ENCODE measurements at regions not wholly inside any gene's neighbourhood (a gene's known extent, or its start where the extent isn't known, plus 50 kb on each side); places are given as distances from the start of the nearest gene placed in this dataset.

DNA sequence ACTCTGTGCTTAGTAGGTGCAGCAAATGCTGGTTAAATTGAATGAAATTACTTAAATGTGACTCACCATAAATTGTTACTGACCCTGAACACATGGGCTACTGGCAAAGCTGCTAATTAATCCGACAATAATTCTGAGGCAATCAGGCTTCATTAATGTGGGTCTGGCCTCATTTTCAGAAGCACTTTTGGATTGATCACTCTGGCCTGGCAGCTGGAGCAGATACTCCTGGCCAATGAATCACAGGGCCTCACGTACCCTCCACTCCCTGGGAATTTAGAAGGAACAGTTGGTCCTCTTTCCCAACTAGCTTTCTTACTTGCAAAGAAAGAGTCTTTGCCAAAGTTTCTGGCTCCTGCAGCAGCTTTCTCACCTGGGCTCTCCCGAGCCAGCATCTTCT is 162.0 kb upstream of the ZKSCAN2 start:
- FAIRE-seq (no peak), DNase-seq (ENCODE audit: low read depth, low spot score) (no peak)
- Histone ChIP-seq H3K9me1 (ENCODE audit: control insufficient read depth, extremely low read depth, insufficient read depth, low read length) (no peaks in the 10 kb centered on the region), H2AFZ (ENCODE audit: control insufficient read depth, low read length) (no peak overlapping the region), H4K20me1 (ENCODE audit: control insufficient read depth, extremely low read depth, insufficient read depth, low read length) (no peaks in the 10 kb centered on the region), H3K79me2 (ENCODE audit: control insufficient read depth, insufficient read depth, low read length) (no peaks in the 10 kb centered on the region), H3K27ac (ENCODE audit: control insufficient read depth, insufficient read depth, low read length) (no peak overlapping the region), H3K4me1 (ENCODE audit: control insufficient read depth, extremely low read depth, insufficient read depth, low read length) (no peaks in the 10 kb centered on the region), H3K9ac (ENCODE audit: control insufficient read depth, extremely low read depth, insufficient read depth, low read length) (no peak overlapping the region), H3K27me3 (ENCODE audit: control insufficient read depth, extremely low read depth, insufficient read depth, low read length) (no peaks in the 10 kb centered on the region), H3K9me3 (ENCODE audit: control insufficient read depth, low read depth, low read length) (no peaks in the 10 kb centered on the region), H3K4me2 (ENCODE audit: control insufficient read depth, extremely low read depth, insufficient read depth, low read depth, low read length) (no peak overlapping the region), H3K4me3 (ENCODE audit: control insufficient read depth in 2 of 3, extremely low read depth in 1 of 3, insufficient read depth in 2 of 3, low read depth in 1 of 3, low read length in 3 of 3) (no peak overlapping the region), H3K36me3 (ENCODE audit: control insufficient read depth in 2 of 2, extremely low read depth in 1 of 2, insufficient read depth in 2 of 2, low read length in 2 of 2) (no peaks in the 10 kb centered on the region)
- no peak for TF ChIP-seq EZH2 (IDR thresholded peaks at IDR 0.05; ENCODE audit: low read length)
- TF ChIP-seq, protein P1, sequence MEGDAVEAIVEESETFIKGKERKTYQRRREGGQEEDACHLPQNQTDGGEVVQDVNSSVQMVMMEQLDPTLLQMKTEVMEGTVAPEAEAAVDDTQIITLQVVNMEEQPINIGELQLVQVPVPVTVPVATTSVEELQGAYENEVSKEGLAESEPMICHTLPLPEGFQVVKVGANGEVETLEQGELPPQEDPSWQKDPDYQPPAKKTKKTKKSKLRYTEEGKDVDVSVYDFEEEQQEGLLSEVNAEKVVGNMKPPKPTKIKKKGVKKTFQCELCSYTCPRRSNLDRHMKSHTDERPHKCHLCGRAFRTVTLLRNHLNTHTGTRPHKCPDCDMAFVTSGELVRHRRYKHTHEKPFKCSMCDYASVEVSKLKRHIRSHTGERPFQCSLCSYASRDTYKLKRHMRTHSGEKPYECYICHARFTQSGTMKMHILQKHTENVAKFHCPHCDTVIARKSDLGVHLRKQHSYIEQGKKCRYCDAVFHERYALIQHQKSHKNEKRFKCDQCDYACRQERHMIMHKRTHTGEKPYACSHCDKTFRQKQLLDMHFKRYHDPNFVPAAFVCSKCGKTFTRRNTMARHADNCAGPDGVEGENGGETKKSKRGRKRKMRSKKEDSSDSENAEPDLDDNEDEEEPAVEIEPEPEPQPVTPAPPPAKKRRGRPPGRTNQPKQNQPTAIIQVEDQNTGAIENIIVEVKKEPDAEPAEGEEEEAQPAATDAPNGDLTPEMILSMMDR (optimal IDR thresholded peaks at IDR 0.05 in 1 of 3, IDR thresholded peaks at IDR 0.05 in 1 of 3, conservative IDR thresholded peaks at IDR 0.05 in 1 of 3; ENCODE audit: extremely low read depth in 1 of 3, insufficient read depth in 2 of 3, low read length in 3 of 3), result no peak
- dilution Hi-C loops (cut with MboI; ENCODE audit: extremely low pct_ligation_motif_present, low sequenced_read_pairs), result no loop called here

DNA sequence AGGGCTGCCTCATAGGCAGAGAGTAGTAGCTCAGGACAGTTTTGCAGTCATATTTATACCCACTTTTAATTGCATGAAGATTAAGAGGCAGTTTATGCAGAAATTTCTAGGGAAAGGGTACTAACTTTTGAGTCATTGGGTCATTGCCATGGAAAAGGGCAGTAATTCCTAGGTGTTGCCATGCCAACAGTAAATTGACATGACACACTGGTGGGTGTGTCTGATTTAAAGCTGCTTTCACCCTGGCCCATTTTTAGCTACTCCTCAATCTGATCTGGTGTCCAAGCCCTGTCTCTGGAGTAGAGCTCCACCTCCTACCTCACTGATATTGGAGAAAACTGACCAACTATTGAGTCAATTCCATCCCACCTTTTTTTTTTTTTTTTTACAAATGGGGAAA is 161.5 kb upstream of the ZKSCAN2 start:
- no peak for FAIRE-seq
- Histone ChIP-seq H3K4me3 (ENCODE audit: control insufficient read depth in 2 of 3, extremely low read depth in 1 of 3, insufficient read depth in 2 of 3, low read depth in 1 of 3, low read length in 3 of 3) (no peak overlapping the region), H3K4me2 (ENCODE audit: control insufficient read depth, extremely low read depth, insufficient read depth, low read depth, low read length) (no peak overlapping the region), H3K9ac (ENCODE audit: control insufficient read depth, extremely low read depth, insufficient read depth, low read length) (no peak overlapping the region), H3K9me3 (ENCODE audit: control insufficient read depth, low read depth, low read length) (no peaks in the 10 kb centered on the region), H4K20me1 (ENCODE audit: control insufficient read depth, extremely low read depth, insufficient read depth, low read length) (no peaks in the 10 kb centered on the region), H3K9me1 (ENCODE audit: control insufficient read depth, extremely low read depth, insufficient read depth, low read length) (no peaks in the 10 kb centered on the region), H3K79me2 (ENCODE audit: control insufficient read depth, insufficient read depth, low read length) (no peaks in the 10 kb centered on the region), H3K27me3 (ENCODE audit: control insufficient read depth, extremely low read depth, insufficient read depth, low read length) (no peaks in the 10 kb centered on the region), H3K36me3 (ENCODE audit: control insufficient read depth in 2 of 2, extremely low read depth in 1 of 2, insufficient read depth in 2 of 2, low read length in 2 of 2) (no peaks in the 10 kb centered on the region), H3K4me1 (ENCODE audit: control insufficient read depth, extremely low read depth, insufficient read depth, low read length) (no peaks in the 10 kb centered on the region), H2AFZ (ENCODE audit: control insufficient read depth, low read length) (no peak overlapping the region), H3K27ac (ENCODE audit: control insufficient read depth, insufficient read depth, low read length) (no peak overlapping the region)
- dilution Hi-C loops (cut with MboI; ENCODE audit: extremely low pct_ligation_motif_present, low sequenced_read_pairs), result no loop called here
- TF ChIP-seq EZH2 (IDR thresholded peaks at IDR 0.05; ENCODE audit: low read length), result no peak
- TF ChIP-seq, protein P1 (optimal IDR thresholded peaks at IDR 0.05 in 1 of 3, IDR thresholded peaks at IDR 0.05 in 1 of 3, conservative IDR thresholded peaks at IDR 0.05 in 1 of 3; ENCODE audit: extremely low read depth in 1 of 3, insufficient read depth in 2 of 3, low read length in 3 of 3), result no peak
- DNase-seq (ENCODE audit: low read depth, low spot score), result no peak

All from keratinocyte (primary cell).